ENCODE measurements at regions not wholly inside any gene's neighbourhood (a gene's known extent, or its start where the extent isn't known, plus 50 kb on each side); places are given as distances from the start of the nearest gene placed in this dataset.
"Not testable (repeated sequence)": the region's sequence is repeated elsewhere in the genome, so short reads cannot be mapped to it uniquely, and the experiment has no call there.

- H3K4me1 ChIP-seq (ENCODE audit: insufficient read depth, low read length) = no peaks in the 10 kb centered on the region
- H3K27ac ChIP-seq (ENCODE audit: low read length) = no peak overlapping the region
- H3K9ac ChIP-seq (ENCODE audit: low read depth, low read length) = no peak overlapping the region
- H3K36me3 ChIP-seq (ENCODE audit: insufficient read depth, low read depth, low read length) = no peaks in the 10 kb centered on the region
- no peaks in the 10 kb centered on the region for H3K27me3 ChIP-seq (ENCODE audit: insufficient read depth, low read length)
- no peaks in the 10 kb centered on the region for H3K9me3 ChIP-seq (ENCODE audit: insufficient read depth, low read depth, low read length)
- H3K4me3 ChIP-seq (ENCODE audit: low read length) = no peak overlapping the region
Observed at GRCh38 chr4:78693777-78694456, 82.2 kb upstream of the BMP2K start.

DNA sequence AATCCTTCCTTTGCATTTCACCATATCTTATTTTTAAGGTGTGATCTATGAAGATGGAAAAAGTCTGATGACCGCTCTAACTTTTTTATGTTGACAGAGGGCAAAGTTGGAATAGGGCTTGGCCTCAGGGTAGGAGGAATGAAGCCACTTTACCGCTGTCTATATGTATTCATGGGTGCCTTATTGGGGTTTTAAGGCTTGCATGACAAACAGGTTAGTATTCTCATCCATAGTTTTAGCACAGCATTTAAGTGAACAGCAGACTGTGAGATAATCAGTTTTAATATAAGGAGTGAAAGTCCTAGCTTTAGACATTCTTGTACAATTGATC, 81.7 kb upstream of the BMP2K start:
- no peak overlapping the region for H3K4me3 ChIP-seq (ENCODE audit: low read length)
- H3K4me1 ChIP-seq (ENCODE audit: insufficient read depth, low read length) = no peaks in the 10 kb centered on the region
- H3K27ac ChIP-seq (ENCODE audit: low read length) = no peak overlapping the region
- H3K9ac ChIP-seq (ENCODE audit: low read depth, low read length) = no peak overlapping the region
- H3K36me3 ChIP-seq (ENCODE audit: insufficient read depth, low read depth, low read length) = no peaks in the 10 kb centered on the region
- no peaks in the 10 kb centered on the region for H3K9me3 ChIP-seq (ENCODE audit: insufficient read depth, low read depth, low read length)
- H3K27me3 ChIP-seq (ENCODE audit: insufficient read depth, low read length) = no peaks in the 10 kb centered on the region

- Histone ChIP-seq H3K4me1 (ENCODE audit: insufficient read depth, low read length) (no peaks in the 10 kb centered on the region), H3K9ac (ENCODE audit: low read depth, low read length) (no peak overlapping the region), H3K36me3 (ENCODE audit: insufficient read depth, low read depth, low read length) (no peaks in the 10 kb centered on the region), H3K4me3 (ENCODE audit: low read length) (no peak overlapping the region), H3K27me3 (ENCODE audit: insufficient read depth, low read length) (no peaks in the 10 kb centered on the region), H3K9me3 (ENCODE audit: insufficient read depth, low read depth, low read length) (no peaks in the 10 kb centered on the region), H3K27ac (ENCODE audit: low read length) (no peak overlapping the region)
Observed at GRCh38 chr4:78695910-78696309, 80.2 kb upstream of the BMP2K start.

DNA sequence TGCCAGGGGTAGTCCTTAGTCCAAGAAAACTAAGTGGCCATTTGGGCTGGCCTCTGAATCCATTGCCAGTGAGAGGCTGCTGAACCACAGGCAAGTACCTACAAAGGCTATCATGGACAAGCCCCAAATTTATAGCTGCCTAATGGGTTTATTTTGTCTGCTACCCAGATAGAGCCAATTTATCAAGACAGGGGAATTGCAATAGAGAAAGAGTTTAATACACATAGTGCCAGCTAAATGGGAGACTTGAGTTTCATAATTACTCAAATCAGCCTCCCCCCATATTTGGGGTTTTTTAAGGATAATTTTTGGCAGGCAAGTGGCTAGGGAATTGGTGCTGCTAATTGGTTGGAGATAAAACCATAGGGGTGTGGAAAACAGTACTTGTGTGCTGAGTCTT, 73.1 kb upstream of the BMP2K start:
- H3K4me3 ChIP-seq (ENCODE audit: low read length) = no peak overlapping the region
- no peak overlapping the region for H3K27ac ChIP-seq (ENCODE audit: low read length)
- no peak overlapping the region for H3K9ac ChIP-seq (ENCODE audit: low read depth, low read length)
- H3K27me3 ChIP-seq (ENCODE audit: insufficient read depth, low read length) = no peaks in the 10 kb centered on the region
- peaks cover 32% of the 10 kb centered on the region for H3K4me1 ChIP-seq (ENCODE audit: insufficient read depth, low read length)
- 0 out of 2 replicates have a peak, but pooled peaks cover 3% of the 10 kb centered on the region for H3K9me3 ChIP-seq (ENCODE audit: insufficient read depth, low read depth, low read length)
- no peaks in the 10 kb centered on the region for H3K36me3 ChIP-seq (ENCODE audit: insufficient read depth, low read depth, low read length)

GRCh38 chr4:78704317-78704716, 71.8 kb upstream of the BMP2K start:
- Histone ChIP-seq H3K27ac (ENCODE audit: low read length) (no peak overlapping the region), H3K36me3 (ENCODE audit: insufficient read depth, low read depth, low read length) (no peaks in the 10 kb centered on the region), H3K27me3 (ENCODE audit: insufficient read depth, low read length) (no peaks in the 10 kb centered on the region), H3K4me1 (ENCODE audit: insufficient read depth, low read length) (peaks cover 32% of the 10 kb centered on the region), H3K4me3 (ENCODE audit: low read length) (no peak overlapping the region), H3K9ac (ENCODE audit: low read depth, low read length) (no peak overlapping the region), H3K9me3 (ENCODE audit: insufficient read depth, low read depth, low read length) (0 out of 2 replicates have a peak, but pooled peaks cover 3% of the 10 kb centered on the region)

GRCh38 chr4:78704981-78705683, 71.0 kb upstream of the BMP2K start:
- Histone ChIP-seq H3K9ac (ENCODE audit: low read depth, low read length) (no peak overlapping the region), H3K27ac (ENCODE audit: low read length) (no peak overlapping the region)

DNA sequence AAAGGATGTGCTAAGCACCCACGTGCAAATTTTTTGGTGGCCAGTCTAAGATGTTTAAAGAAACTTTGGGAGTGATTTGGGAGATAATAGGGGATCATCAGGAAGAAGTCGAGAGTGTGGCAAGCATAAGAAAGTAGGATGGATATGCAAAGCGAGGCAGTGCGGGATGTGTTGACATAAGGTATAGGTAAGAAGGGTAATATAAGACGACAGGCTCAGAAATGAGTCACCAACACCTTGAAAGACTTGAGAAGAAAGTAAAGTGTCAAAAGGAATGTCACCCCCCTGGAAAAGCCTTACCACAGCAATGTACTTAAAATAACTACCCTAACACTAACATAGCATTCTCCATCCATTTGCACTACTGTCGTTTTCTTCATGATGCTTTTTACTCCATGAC, 69.8 kb upstream of the BMP2K start:
- H3K9ac ChIP-seq (ENCODE audit: low read depth, low read length) = no peak overlapping the region
- H3K4me3 ChIP-seq (ENCODE audit: low read length) = peak overlapping the region; percentile 7; the same call in 1 of the 2 replicates
- 0 out of 2 replicates have a peak, but pooled peaks cover 3% of the 10 kb centered on the region for H3K9me3 ChIP-seq (ENCODE audit: insufficient read depth, low read depth, low read length)
- no peak overlapping the region for H3K27ac ChIP-seq (ENCODE audit: low read length)
- peaks cover 32% of the 10 kb centered on the region for H3K4me1 ChIP-seq (ENCODE audit: insufficient read depth, low read length)
- H3K27me3 ChIP-seq (ENCODE audit: insufficient read depth, low read length) = no peaks in the 10 kb centered on the region
- no peaks in the 10 kb centered on the region for H3K36me3 ChIP-seq (ENCODE audit: insufficient read depth, low read depth, low read length)

More at GRCh38 chr4:78704981-78705683, 71.0 kb upstream of the BMP2K start:
- Histone ChIP-seq H3K4me3 (ENCODE audit: low read length) (no peak overlapping the region), H3K27me3 (ENCODE audit: insufficient read depth, low read length) (no peaks in the 10 kb centered on the region), H3K36me3 (ENCODE audit: insufficient read depth, low read depth, low read length) (no peaks in the 10 kb centered on the region), H3K9me3 (ENCODE audit: insufficient read depth, low read depth, low read length) (0 out of 2 replicates have a peak, but pooled peaks cover 3% of the 10 kb centered on the region), H3K4me1 (ENCODE audit: insufficient read depth, low read length) (peaks cover 32% of the 10 kb centered on the region)

GRCh38 chr4:78707268-78707667, 68.9 kb upstream of the BMP2K start:
- Histone ChIP-seq H3K27ac (ENCODE audit: low read length) (no peak overlapping the region), H3K36me3 (ENCODE audit: insufficient read depth, low read depth, low read length) (no peaks in the 10 kb centered on the region), H3K4me3 (ENCODE audit: low read length) (no peak overlapping the region), H3K9me3 (ENCODE audit: insufficient read depth, low read depth, low read length) (0 out of 2 replicates have a peak, but pooled peaks cover 3% of the 10 kb centered on the region), H3K9ac (ENCODE audit: low read depth, low read length) (no peak overlapping the region), H3K27me3 (ENCODE audit: insufficient read depth, low read length) (no peaks in the 10 kb centered on the region), H3K4me1 (ENCODE audit: insufficient read depth, low read length) (peaks cover 32% of the 10 kb centered on the region)

- Histone ChIP-seq H3K36me3 (ENCODE audit: insufficient read depth, low read depth, low read length) (no peaks in the 10 kb centered on the region), H3K27ac (ENCODE audit: low read length) (no peak overlapping the region), H3K4me3 (ENCODE audit: low read length) (no peak overlapping the region)
Observed at GRCh38 chr4:78707793-78708192, 68.4 kb upstream of the BMP2K start.

DNA sequence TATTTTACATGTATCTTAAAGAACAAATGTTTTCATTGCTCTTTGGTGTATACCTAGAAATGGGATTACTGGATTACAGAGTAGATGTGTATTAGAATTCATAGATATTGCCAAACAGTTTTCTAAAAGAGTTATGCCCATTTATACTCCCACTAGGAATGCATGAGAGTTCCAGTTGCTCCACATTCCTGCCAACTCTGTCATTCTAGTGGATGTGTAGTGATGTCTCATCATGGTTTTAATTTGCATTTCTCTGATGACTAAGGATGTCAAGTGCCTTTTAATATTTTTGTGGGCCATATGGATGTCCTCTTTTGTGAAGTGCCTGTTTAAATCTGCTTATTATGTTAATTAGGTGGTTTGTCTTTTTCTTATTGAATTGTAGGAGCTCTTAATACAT, 65.6 kb upstream of the BMP2K start:
- no peaks in the 10 kb centered on the region for H3K27me3 ChIP-seq (ENCODE audit: insufficient read depth, low read length)
- H3K4me1 ChIP-seq (ENCODE audit: insufficient read depth, low read length) = peaks cover 24% of the 10 kb centered on the region
- no peaks in the 10 kb centered on the region for H3K9me3 ChIP-seq (ENCODE audit: insufficient read depth, low read depth, low read length)
- no peaks in the 10 kb centered on the region for H3K36me3 ChIP-seq (ENCODE audit: insufficient read depth, low read depth, low read length)
- H3K4me3 ChIP-seq (ENCODE audit: low read length) = no peak overlapping the region
- H3K27ac ChIP-seq (ENCODE audit: low read length) = no peak overlapping the region
- no peak overlapping the region for H3K9ac ChIP-seq (ENCODE audit: low read depth, low read length)

More at GRCh38 chr4:78707793-78708192, 68.4 kb upstream of the BMP2K start:
- no peaks in the 10 kb centered on the region for H3K27me3 ChIP-seq (ENCODE audit: insufficient read depth, low read length)
- H3K4me1 ChIP-seq (ENCODE audit: insufficient read depth, low read length) = peaks cover 32% of the 10 kb centered on the region
- no peak overlapping the region for H3K9ac ChIP-seq (ENCODE audit: low read depth, low read length)
- H3K9me3 ChIP-seq (ENCODE audit: insufficient read depth, low read depth, low read length) = 0 out of 2 replicates have a peak, but pooled peaks cover 2% of the 10 kb centered on the region

DNA sequence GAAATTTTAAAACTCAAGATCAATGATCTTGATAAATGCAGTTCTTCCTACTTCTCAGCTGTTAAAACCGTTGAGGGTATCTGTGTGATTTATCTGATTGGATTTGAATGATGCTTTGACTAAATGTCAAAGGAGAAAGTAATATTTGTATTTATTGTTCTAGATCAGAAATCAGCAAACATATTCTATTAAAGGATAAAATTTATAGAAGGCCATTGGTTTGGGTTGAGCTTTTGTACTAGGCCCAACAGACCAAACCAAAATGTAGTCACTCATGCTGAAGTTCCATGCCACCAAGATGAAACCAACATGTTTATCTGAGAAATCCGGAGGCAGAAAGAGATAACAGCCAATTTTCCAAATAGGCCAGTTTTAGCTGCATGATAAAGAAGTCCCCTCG, 64.5 kb upstream of the BMP2K start:
- Histone ChIP-seq H3K27ac (ENCODE audit: low read length) (no peak overlapping the region), H3K9me3 (ENCODE audit: insufficient read depth, low read depth, low read length) (no peaks in the 10 kb centered on the region), H3K27me3 (ENCODE audit: insufficient read depth, low read length) (no peaks in the 10 kb centered on the region), H3K9ac (ENCODE audit: low read depth, low read length) (no peak overlapping the region), H3K4me3 (ENCODE audit: low read length) (no peak overlapping the region), H3K4me1 (ENCODE audit: insufficient read depth, low read length) (peaks cover 15% of the 10 kb centered on the region), H3K36me3 (ENCODE audit: insufficient read depth, low read depth, low read length) (no peaks in the 10 kb centered on the region)

DNA sequence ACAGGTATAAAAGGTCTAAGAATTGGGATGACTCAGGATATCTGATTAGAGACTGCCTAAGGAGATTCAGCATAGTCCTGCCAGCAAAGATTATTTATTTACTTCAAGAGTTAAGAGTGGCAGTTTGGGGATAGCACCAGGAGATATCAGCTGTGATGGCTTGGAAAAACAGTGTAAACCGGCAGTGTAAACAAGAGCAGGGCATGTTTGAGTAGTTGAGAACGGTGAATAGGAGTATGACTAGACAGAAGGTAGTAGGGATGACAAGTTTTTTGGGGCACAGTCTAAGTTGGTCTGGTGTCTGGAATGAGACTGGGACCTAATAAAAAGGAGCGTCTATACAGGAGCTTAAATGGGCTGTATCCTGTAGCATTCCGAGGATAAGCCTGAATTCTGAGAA, 61.6 kb upstream of the BMP2K start:
- not testable (repeated sequence) for H3K27ac ChIP-seq (ENCODE audit: low read length); H3K27me3 ChIP-seq (ENCODE audit: insufficient read depth, low read length); H3K4me3 ChIP-seq (ENCODE audit: low read length)

More for the DNA sequence above, 61.6 kb upstream of the BMP2K start:
- H3K9me3 ChIP-seq (ENCODE audit: insufficient read depth, low read depth, low read length); H3K9ac ChIP-seq (ENCODE audit: low read depth, low read length); H3K4me1 ChIP-seq (ENCODE audit: insufficient read depth, low read length); H3K36me3 ChIP-seq (ENCODE audit: insufficient read depth, low read depth, low read length): not testable (repeated sequence)
